ENCODE measurements at regions not wholly inside any gene's neighbourhood (a gene's known extent, or its start where the extent isn't known, plus 50 kb on each side); places are given as distances from the start of the nearest gene placed in this dataset.

- no peak for TF ChIP-seq CTCF (IDR thresholded peaks at IDR 0.05)
- TF ChIP-seq POLR2A (IDR thresholded peaks at IDR 0.05) = no peak
Measured at GRCh38 chr9:27714388-27714787, 141.1 kb upstream of the C9orf72 start.

Data from testis (tissue), 2 donors.